Stimulated activated memory B cell treated with anti-CD40 and anti-IgM and Interleukin-4, amounts not matched to agents 10 μg/mL and 1 μg/mL and 100 μg/mL, for 72 hours (primary cell): ENCODE measurements at regions not wholly inside any gene's neighbourhood (a gene's known extent, or its start where the extent isn't known, plus 50 kb on each side); places are given as distances from the start of the nearest gene placed in this dataset.

Source experiments
- ATAC-seq: fragments of 150-1000 bp; cut with Tn5 transposase; 2 replicates; pipeline ENCODE4 v1.10.0; 2021
- H3K27ac Mint-ChIP-seq: one replicate; pipeline ENCODE4 v1.8.0; 2022; ENCODE audit warnings: mild to moderate bottlenecking, mixed read lengths
- H3K27me3 Mint-ChIP-seq: one replicate; pipeline ENCODE4 v1.8.0; 2022; ENCODE audit warnings: mixed read lengths
- H3K36me3 Mint-ChIP-seq: one replicate; pipeline ENCODE4 v1.8.0; 2022; ENCODE audit warnings: mixed read lengths
- H3K4me1 Mint-ChIP-seq: one replicate; pipeline ENCODE4 v1.8.0; 2022; ENCODE audit warnings: mixed read lengths
- H3K4me3 Mint-ChIP-seq: one replicate; pipeline ENCODE4 v1.8.0; 2022; ENCODE audit warnings: mild to moderate bottlenecking, moderate library complexity, mixed read lengths
- H3K9me3 Mint-ChIP-seq: one replicate; pipeline ENCODE4 v1.8.0; 2022; ENCODE audit warnings: mixed read lengths

- H3K27me3 Mint-ChIP-seq: no peaks in the 10 kb centered on the region
- H3K27ac Mint-ChIP-seq: no peak overlapping the region
- H3K9me3 Mint-ChIP-seq: no peaks in the 10 kb centered on the region
- ATAC-seq: no peak
- no peaks in the 10 kb centered on the region for H3K36me3 Mint-ChIP-seq
- H3K4me3 Mint-ChIP-seq: no peak overlapping the region
- no peaks in the 10 kb centered on the region for H3K4me1 Mint-ChIP-seq
These were observed 895.1 kb downstream of the PCDH18 start for GRCh38 chr4:136637071-136637777.

GRCh38 chr4:136636155-136636554 is 896.1 kb downstream of the PCDH18 start:
- no peak for ATAC-seq
- Mint-ChIP-seq H3K27ac (no peak overlapping the region), H3K4me1 (no peaks in the 10 kb centered on the region), H3K9me3 (no peaks in the 10 kb centered on the region), H3K4me3 (no peak overlapping the region), H3K36me3 (no peaks in the 10 kb centered on the region), H3K27me3 (no peaks in the 10 kb centered on the region)

- Mint-ChIP-seq H3K9me3 (no peaks in the 10 kb centered on the region), H3K27me3 (no peaks in the 10 kb centered on the region), H3K36me3 (no peaks in the 10 kb centered on the region), H3K4me1 (no peaks in the 10 kb centered on the region), H3K4me3 (no peak overlapping the region), H3K27ac (no peak overlapping the region)
- ATAC-seq: no peak
These were observed 898.2 kb downstream of the PCDH18 start for GRCh38 chr4:136634121-136634520.

GRCh38 chr4:136599890-136600289 is 932.4 kb downstream of the PCDH18 start:
- Mint-ChIP-seq H3K27me3 (no peaks in the 10 kb centered on the region), H3K4me3 (no peak overlapping the region), H3K9me3 (peaks cover 11% of the 10 kb centered on the region), H3K36me3 (no peaks in the 10 kb centered on the region), H3K4me1 (no peaks in the 10 kb centered on the region), H3K27ac (no peak overlapping the region)
- ATAC-seq: no peak

GRCh38 chr4:136590440-136590839 is 941.9 kb downstream of the PCDH18 start:
- H3K4me1 Mint-ChIP-seq: no peaks in the 10 kb centered on the region
- H3K27ac Mint-ChIP-seq: no peak overlapping the region
- no peak overlapping the region for H3K4me3 Mint-ChIP-seq
- H3K9me3 Mint-ChIP-seq: no peaks in the 10 kb centered on the region
- no peak for ATAC-seq
- H3K27me3 Mint-ChIP-seq: no peaks in the 10 kb centered on the region
- H3K36me3 Mint-ChIP-seq: no peaks in the 10 kb centered on the region

- H3K27me3 Mint-ChIP-seq: no peaks in the 10 kb centered on the region
- H3K4me3 Mint-ChIP-seq: no peak overlapping the region
- H3K27ac Mint-ChIP-seq: no peak overlapping the region
- no peaks in the 10 kb centered on the region for H3K4me1 Mint-ChIP-seq
- H3K36me3 Mint-ChIP-seq: no peaks in the 10 kb centered on the region
- no peak for ATAC-seq
- H3K9me3 Mint-ChIP-seq: peaks cover 3% of the 10 kb centered on the region
These were observed 948.7 kb downstream of the PCDH18 start for GRCh38 chr4:136583567-136583966.

- no peak for ATAC-seq
- Mint-ChIP-seq H3K27ac (no peak overlapping the region), H3K27me3 (no peaks in the 10 kb centered on the region), H3K4me3 (no peak overlapping the region), H3K9me3 (peaks cover 3% of the 10 kb centered on the region), H3K36me3 (no peaks in the 10 kb centered on the region), H3K4me1 (no peaks in the 10 kb centered on the region)
These were observed 951.2 kb downstream of the PCDH18 start for GRCh38 chr4:136581119-136581518.

- peaks cover 7% of the 10 kb centered on the region for H3K9me3 Mint-ChIP-seq
- H3K27ac Mint-ChIP-seq: no peak overlapping the region
- no peak for ATAC-seq
- no peaks in the 10 kb centered on the region for H3K27me3 Mint-ChIP-seq
- H3K4me3 Mint-ChIP-seq: no peak overlapping the region
- no peaks in the 10 kb centered on the region for H3K4me1 Mint-ChIP-seq
- no peaks in the 10 kb centered on the region for H3K36me3 Mint-ChIP-seq
These were observed 957.1 kb downstream of the PCDH18 start for GRCh38 chr4:136575146-136575545.

GRCh38 chr4:136573460-136573859 is 958.8 kb downstream of the PCDH18 start:
- no peaks in the 10 kb centered on the region for H3K27me3 Mint-ChIP-seq
- no peak for ATAC-seq
- H3K9me3 Mint-ChIP-seq: peaks cover 7% of the 10 kb centered on the region
- H3K36me3 Mint-ChIP-seq: no peaks in the 10 kb centered on the region
- no peak overlapping the region for H3K27ac Mint-ChIP-seq
- no peak overlapping the region for H3K4me3 Mint-ChIP-seq
- H3K4me1 Mint-ChIP-seq: no peaks in the 10 kb centered on the region

GRCh38 chr4:136571315-136571714 is 961.0 kb downstream of the PCDH18 start:
- Mint-ChIP-seq H3K27me3 (no peaks in the 10 kb centered on the region), H3K27ac (no peak overlapping the region), H3K4me1 (no peaks in the 10 kb centered on the region), H3K36me3 (no peaks in the 10 kb centered on the region), H3K9me3 (peaks cover 7% of the 10 kb centered on the region), H3K4me3 (no peak overlapping the region)
- no peak for ATAC-seq

GRCh38 chr4:136562834-136563233 is 969.5 kb downstream of the PCDH18 start:
- ATAC-seq: no peak
- no peaks in the 10 kb centered on the region for H3K36me3 Mint-ChIP-seq
- H3K4me3 Mint-ChIP-seq: no peak overlapping the region
- no peak overlapping the region for H3K27ac Mint-ChIP-seq
- no peaks in the 10 kb centered on the region for H3K4me1 Mint-ChIP-seq
- no peaks in the 10 kb centered on the region for H3K9me3 Mint-ChIP-seq
- no peaks in the 10 kb centered on the region for H3K27me3 Mint-ChIP-seq

- no peaks in the 10 kb centered on the region for H3K4me1 Mint-ChIP-seq
These were observed 973.3 kb downstream of the PCDH18 start for GRCh38 chr4:136558940-136559494.

GRCh38 chr4:136557396-136557795 is 974.9 kb downstream of the PCDH18 start:
- H3K4me1 Mint-ChIP-seq: no peaks in the 10 kb centered on the region

More at GRCh38 chr4:136558940-136559494, 973.3 kb downstream of the PCDH18 start:
- Mint-ChIP-seq H3K9me3 (no peaks in the 10 kb centered on the region), H3K4me3 (no peak overlapping the region), H3K27me3 (no peaks in the 10 kb centered on the region), H3K27ac (no peak overlapping the region), H3K36me3 (no peaks in the 10 kb centered on the region)
- peak; percentile 20 for ATAC-seq

GRCh38 chr4:136554033-136554432 is 978.3 kb downstream of the PCDH18 start:
- no peak for ATAC-seq
- no peak overlapping the region for H3K4me3 Mint-ChIP-seq
- H3K27ac Mint-ChIP-seq: no peak overlapping the region
- no peaks in the 10 kb centered on the region for H3K4me1 Mint-ChIP-seq
- H3K27me3 Mint-ChIP-seq: no peaks in the 10 kb centered on the region
- peaks cover 5% of the 10 kb centered on the region for H3K9me3 Mint-ChIP-seq
- no peaks in the 10 kb centered on the region for H3K36me3 Mint-ChIP-seq

More at GRCh38 chr4:136557396-136557795, 974.9 kb downstream of the PCDH18 start:
- Mint-ChIP-seq H3K27ac (no peak overlapping the region), H3K27me3 (no peaks in the 10 kb centered on the region), H3K4me3 (no peak overlapping the region), H3K36me3 (no peaks in the 10 kb centered on the region), H3K9me3 (peaks cover 2% of the 10 kb centered on the region)
- ATAC-seq: no peak

- no peak for ATAC-seq
- Mint-ChIP-seq H3K27ac (no peak overlapping the region), H3K4me1 (no peaks in the 10 kb centered on the region), H3K27me3 (no peaks in the 10 kb centered on the region), H3K9me3 (peaks cover 5% of the 10 kb centered on the region), H3K4me3 (no peak overlapping the region), H3K36me3 (no peaks in the 10 kb centered on the region)
These were observed 980.5 kb downstream of the PCDH18 start for GRCh38 chr4:136551753-136552152.

GRCh38 chr4:136540747-136541146 is 991.5 kb downstream of the PCDH18 start:
- H3K4me3 Mint-ChIP-seq: no peak overlapping the region
- no peak overlapping the region for H3K27ac Mint-ChIP-seq
- H3K27me3 Mint-ChIP-seq: no peaks in the 10 kb centered on the region
- no peaks in the 10 kb centered on the region for H3K36me3 Mint-ChIP-seq
- no peak for ATAC-seq
- H3K9me3 Mint-ChIP-seq: peaks cover 3% of the 10 kb centered on the region
- H3K4me1 Mint-ChIP-seq: no peaks in the 10 kb centered on the region
